Amniotic epithelial cell (primary cell): ENCODE measurements at regions not wholly inside any gene's neighbourhood (a gene's known extent, or its start where the extent isn't known, plus 50 kb on each side); places are given as distances from the start of the nearest gene placed in this dataset.
"Not testable (repeated sequence)": the region's sequence is repeated elsewhere in the genome, so short reads cannot be mapped to it uniquely, and the experiment has no call there.

Experiments
- DNase-seq: peaks from one replicate; pipeline ENCODE4 v3.0.0-alpha.2; 2010; ENCODE audit warnings: low read depth

GRCh38 chr5:25451294-25451693 lies 806.5 kb upstream of the CDH10 start:
- DNase-seq, result no peak

GRCh38 chr5:25448646-25449045 lies 803.9 kb upstream of the CDH10 start:
- DNase-seq, result no peak

- no peak for DNase-seq
Observed at GRCh38 chr5:25448190-25448621, 803.4 kb upstream of the CDH10 start.

GRCh38 chr5:25446061-25446420 lies 801.3 kb upstream of the CDH10 start:
- DNase-seq, result not testable (repeated sequence)

- DNase-seq, result not testable (repeated sequence)
Observed at GRCh38 chr5:25445381-25446060, 800.7 kb upstream of the CDH10 start.

- DNase-seq, result no peak
Observed at GRCh38 chr5:25444697-25445096, 799.9 kb upstream of the CDH10 start.

- DNase-seq, result no peak
Observed at GRCh38 chr5:25441810-25442209, 797.0 kb upstream of the CDH10 start.

- DNase-seq, result no peak
Observed at GRCh38 chr5:25439025-25439424, 794.2 kb upstream of the CDH10 start.

GRCh38 chr5:25438375-25438774 lies 793.6 kb upstream of the CDH10 start:
- not testable (repeated sequence) for DNase-seq

- no peak for DNase-seq
Observed at GRCh38 chr5:25436452-25436851, 791.7 kb upstream of the CDH10 start.

- DNase-seq, result no peak
Observed at GRCh38 chr5:25435882-25436281, 791.1 kb upstream of the CDH10 start.

GRCh38 chr5:25427240-25427639 lies 782.5 kb upstream of the CDH10 start:
- no peak for DNase-seq

GRCh38 chr5:25423271-25423670 lies 778.5 kb upstream of the CDH10 start:
- no peak for DNase-seq

- no peak for DNase-seq
Observed at GRCh38 chr5:25419684-25420083, 774.9 kb upstream of the CDH10 start.

GRCh38 chr5:25418978-25419377 lies 774.2 kb upstream of the CDH10 start:
- DNase-seq, result no peak

- DNase-seq, result no peak
Observed at GRCh38 chr5:25418319-25418859, 773.6 kb upstream of the CDH10 start.

- DNase-seq, result no peak
Observed at GRCh38 chr5:25416960-25417359, 772.2 kb upstream of the CDH10 start.

GRCh38 chr5:25415970-25416369 lies 771.2 kb upstream of the CDH10 start:
- no peak for DNase-seq

- DNase-seq, result no peak
Observed at GRCh38 chr5:25414742-25415141, 770.0 kb upstream of the CDH10 start.

GRCh38 chr5:25412116-25412661 lies 767.4 kb upstream of the CDH10 start:
- DNase-seq, result no peak

- DNase-seq, result not testable (repeated sequence)
Observed at GRCh38 chr5:25407365-25407764, 762.6 kb upstream of the CDH10 start.

- DNase-seq, result no peak
Observed at GRCh38 chr5:25405850-25406249, 761.1 kb upstream of the CDH10 start.

GRCh38 chr5:25399878-25400480 lies 755.2 kb upstream of the CDH10 start:
- no peak for DNase-seq
